ENCODE measurements at regions not wholly inside any gene's neighbourhood (a gene's known extent, or its start where the extent isn't known, plus 50 kb on each side); places are given as distances from the start of the nearest gene placed in this dataset.

GRCh38 chr12:98217257-98217656, 298.1 kb upstream of the TMPO start (continued):
- TF ChIP-seq SRSF1 (IDR thresholded peaks at IDR 0.05; ENCODE audit: low read depth, low read length) (no peak), SMAD2 (IDR thresholded peaks at IDR 0.05; ENCODE audit: low read depth, low read length) (no peak), COPS2 (conservative IDR thresholded peaks at IDR 0.05) (no peak), ZBTB1 (CRISPR knock-in tag; IDR thresholded peaks at IDR 0.05; ENCODE audit: borderline replicate concordance, low read depth) (no peak), ZNF124 (CRISPR knock-in tag; IDR thresholded peaks at IDR 0.05) (no peak), ZNF668 (CRISPR knock-in tag; IDR thresholded peaks at IDR 0.05) (no peak), RUNX1 (IDR thresholded peaks at IDR 0.05; ENCODE audit: low read depth) (no peak), GMEB1 (CRISPR knock-in tag; IDR thresholded peaks at IDR 0.05) (no peak), NONO (IDR thresholded peaks at IDR 0.05; ENCODE audit: low read depth in 2 of 2, low read length in 1 of 2) (no peak), E2F5 (CRISPR knock-in tag; IDR thresholded peaks at IDR 0.05) (no peak), ZNF217 (CRISPR knock-in tag; IDR thresholded peaks at IDR 0.05) (no peak)

Measured in K562 (cell line).